ENCODE measurements at regions not wholly inside any gene's neighbourhood (a gene's known extent, or its start where the extent isn't known, plus 50 kb on each side); places are given as distances from the start of the nearest gene placed in this dataset.

DNA sequence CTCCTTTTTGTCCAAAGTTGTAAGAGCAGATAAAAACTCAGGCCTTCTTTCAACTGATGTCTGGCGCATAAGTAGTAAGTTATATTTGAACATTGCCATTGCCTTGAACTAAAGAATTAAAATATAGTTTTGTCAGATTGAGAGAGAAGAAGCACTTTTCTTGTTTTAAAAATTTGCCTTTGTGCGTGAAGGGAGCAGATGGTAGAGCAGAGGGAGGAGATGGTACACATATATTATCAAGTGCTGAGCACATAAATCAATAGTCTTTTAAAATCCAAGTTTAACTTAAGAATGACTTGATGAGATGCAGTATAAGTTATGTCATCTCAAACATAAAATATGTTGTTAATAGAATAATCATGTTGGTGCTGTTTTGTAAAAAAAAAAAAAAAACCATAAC lies 504.6 kb upstream of the KLHL1 start:
- no peaks in the 10 kb centered on the region for H3K36me3 Mint-ChIP-seq (ENCODE audit: insufficient read depth, unreplicated experiment)
- peaks cover 79% of the 10 kb centered on the region for H3K27me3 Mint-ChIP-seq (ENCODE audit: insufficient read depth, unreplicated experiment)
- intact Hi-C loops (cut with micrococcal nuclease), result loop anchor here (10.0 kb wide), 1 partner anchor 232 kb away; no protein-coding TSS in a partner anchor
- TF ChIP-seq, protein P1, sequence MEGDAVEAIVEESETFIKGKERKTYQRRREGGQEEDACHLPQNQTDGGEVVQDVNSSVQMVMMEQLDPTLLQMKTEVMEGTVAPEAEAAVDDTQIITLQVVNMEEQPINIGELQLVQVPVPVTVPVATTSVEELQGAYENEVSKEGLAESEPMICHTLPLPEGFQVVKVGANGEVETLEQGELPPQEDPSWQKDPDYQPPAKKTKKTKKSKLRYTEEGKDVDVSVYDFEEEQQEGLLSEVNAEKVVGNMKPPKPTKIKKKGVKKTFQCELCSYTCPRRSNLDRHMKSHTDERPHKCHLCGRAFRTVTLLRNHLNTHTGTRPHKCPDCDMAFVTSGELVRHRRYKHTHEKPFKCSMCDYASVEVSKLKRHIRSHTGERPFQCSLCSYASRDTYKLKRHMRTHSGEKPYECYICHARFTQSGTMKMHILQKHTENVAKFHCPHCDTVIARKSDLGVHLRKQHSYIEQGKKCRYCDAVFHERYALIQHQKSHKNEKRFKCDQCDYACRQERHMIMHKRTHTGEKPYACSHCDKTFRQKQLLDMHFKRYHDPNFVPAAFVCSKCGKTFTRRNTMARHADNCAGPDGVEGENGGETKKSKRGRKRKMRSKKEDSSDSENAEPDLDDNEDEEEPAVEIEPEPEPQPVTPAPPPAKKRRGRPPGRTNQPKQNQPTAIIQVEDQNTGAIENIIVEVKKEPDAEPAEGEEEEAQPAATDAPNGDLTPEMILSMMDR (IDR thresholded peaks at IDR 0.05; ENCODE audit: unreplicated experiment), result no peak
- ChIA-PET POLR2A (interaction anchor here (0.6 kb wide), 1 partner anchor 28 kb away, joined by 3 read pairs; no protein-coding TSS in a partner anchor), CTCF (no interaction called here)
- no peak for DNase-seq (ENCODE audit: unreplicated experiment)
- BruUV-seq (replicated peaks), result no TSS peak
- no peaks in the 10 kb centered on the region for H3K9me3 Mint-ChIP-seq (ENCODE audit: unreplicated experiment)
- no peak overlapping the region for H3K27ac Mint-ChIP-seq (ENCODE audit: low read depth, unreplicated experiment)
- H3K4me1 Mint-ChIP-seq (ENCODE audit: insufficient read depth, unreplicated experiment), result no peaks in the 10 kb centered on the region
- H3K4me3 Mint-ChIP-seq (ENCODE audit: unreplicated experiment), result no peak overlapping the region

DNA sequence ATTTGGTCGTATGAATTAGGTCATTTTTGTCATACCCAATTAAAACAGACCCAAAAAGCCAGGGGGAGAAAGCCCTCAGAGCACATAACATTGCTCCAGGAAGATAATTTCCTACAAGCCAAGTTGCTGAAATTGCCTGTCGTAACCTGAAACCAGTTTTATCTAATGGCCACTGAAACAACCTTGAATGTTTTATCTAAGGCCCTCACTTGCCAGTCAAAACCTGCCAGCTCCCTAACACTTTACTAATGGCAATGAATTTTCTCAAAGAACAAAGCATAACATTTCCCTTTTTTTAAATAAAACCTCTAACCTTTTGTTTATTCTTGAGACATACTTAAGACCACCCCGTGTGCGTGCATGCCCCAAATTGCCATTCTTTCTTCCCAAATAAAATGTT lies 496.2 kb upstream of the KLHL1 start:
- Mint-ChIP-seq H3K9me3 (ENCODE audit: unreplicated experiment) (no peaks in the 10 kb centered on the region), H3K27me3 (ENCODE audit: insufficient read depth, unreplicated experiment) (peaks cover 71% of the 10 kb centered on the region), H3K27ac (ENCODE audit: low read depth, unreplicated experiment) (no peak overlapping the region), H3K4me3 (ENCODE audit: unreplicated experiment) (no peak overlapping the region), H3K36me3 (ENCODE audit: insufficient read depth, unreplicated experiment) (no peaks in the 10 kb centered on the region), H3K4me1 (ENCODE audit: insufficient read depth, unreplicated experiment) (no peaks in the 10 kb centered on the region)
- CTCF ChIA-PET, result no interaction called here
- no TSS peak for BruUV-seq (replicated peaks)
- intact Hi-C loops (cut with micrococcal nuclease), result no loop called here
- TF ChIP-seq, protein P1 (IDR thresholded peaks at IDR 0.05; ENCODE audit: unreplicated experiment), result no peak
- POLR2A ChIA-PET, result no interaction called here
- DNase-seq (ENCODE audit: unreplicated experiment), result no peak

DNA sequence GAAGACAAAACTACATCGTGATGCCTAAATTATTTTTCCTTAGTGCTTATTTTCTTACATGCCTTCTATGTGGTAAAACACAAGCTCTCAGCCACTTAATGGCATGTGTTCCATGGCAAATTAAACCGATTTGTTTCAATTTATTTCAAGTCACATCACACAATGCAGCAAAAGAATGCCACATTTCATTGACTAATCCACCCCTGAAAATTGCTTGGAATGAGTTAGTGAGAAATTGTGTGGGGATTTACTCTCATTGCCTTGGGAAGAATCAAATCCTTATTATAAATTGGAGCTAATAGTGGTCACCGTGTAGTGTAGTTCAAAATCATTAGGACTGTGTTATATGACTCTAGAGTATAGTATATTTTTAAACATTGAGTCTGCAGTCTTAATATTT lies 485.5 kb upstream of the KLHL1 start:
- Mint-ChIP-seq H3K27me3 (ENCODE audit: insufficient read depth, unreplicated experiment) (peaks cover 39% of the 10 kb centered on the region), H3K4me3 (ENCODE audit: unreplicated experiment) (no peak overlapping the region), H3K4me1 (ENCODE audit: insufficient read depth, unreplicated experiment) (no peaks in the 10 kb centered on the region), H3K9me3 (ENCODE audit: unreplicated experiment) (no peaks in the 10 kb centered on the region), H3K36me3 (ENCODE audit: insufficient read depth, unreplicated experiment) (no peaks in the 10 kb centered on the region), H3K27ac (ENCODE audit: low read depth, unreplicated experiment) (no peak overlapping the region)
- ChIA-PET CTCF (interaction anchor here (0.6 kb wide), 1 partner anchor 9 kb away, joined by 3 read pairs; no protein-coding TSS in a partner anchor), POLR2A (no interaction called here)
- BruUV-seq (replicated peaks), result no TSS peak
- intact Hi-C loops (cut with micrococcal nuclease), result no loop called here
- TF ChIP-seq, protein P1 (IDR thresholded peaks at IDR 0.05; ENCODE audit: unreplicated experiment), result no peak
- DNase-seq (ENCODE audit: unreplicated experiment), result no peak

DNA sequence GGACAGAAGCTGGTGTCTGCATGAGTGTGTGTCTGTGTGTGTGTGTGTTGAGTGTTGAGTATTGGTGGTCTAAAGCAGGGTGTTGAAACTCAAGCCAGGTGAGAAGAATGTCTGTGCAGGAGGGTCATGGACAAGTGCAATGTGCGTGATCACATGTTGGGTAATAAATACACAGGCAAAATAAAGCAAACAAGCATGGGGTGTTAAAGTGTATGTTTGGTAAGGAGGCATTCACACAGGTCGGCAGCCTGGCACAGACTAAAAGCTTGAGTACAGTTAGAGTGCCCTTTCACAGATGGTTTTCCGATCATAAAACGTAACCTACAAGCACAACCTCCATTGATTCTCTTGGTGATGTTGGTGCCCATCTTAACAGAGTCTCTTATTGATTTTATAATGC lies 476.9 kb upstream of the KLHL1 start:
- Mint-ChIP-seq H3K4me1 (ENCODE audit: insufficient read depth, unreplicated experiment) (no peaks in the 10 kb centered on the region), H3K27ac (ENCODE audit: low read depth, unreplicated experiment) (no peak overlapping the region), H3K4me3 (ENCODE audit: unreplicated experiment) (no peak overlapping the region), H3K9me3 (ENCODE audit: unreplicated experiment) (no peaks in the 10 kb centered on the region), H3K27me3 (ENCODE audit: insufficient read depth, unreplicated experiment) (peaks cover 72% of the 10 kb centered on the region), H3K36me3 (ENCODE audit: insufficient read depth, unreplicated experiment) (no peaks in the 10 kb centered on the region)
- TF ChIP-seq, protein P1 (IDR thresholded peaks at IDR 0.05; ENCODE audit: unreplicated experiment), result no peak
- no peak for DNase-seq (ENCODE audit: unreplicated experiment)
- no TSS peak for BruUV-seq (replicated peaks)
- POLR2A ChIA-PET, result no interaction called here
- intact Hi-C loops (cut with micrococcal nuclease), result no loop called here
- CTCF ChIA-PET, result no interaction called here

Measured in MCF 10A (cell line).